Colonic mucosa (tissue), 4 donors: ENCODE measurements at regions not wholly inside any gene's neighbourhood (a gene's known extent, or its start where the extent isn't known, plus 50 kb on each side); places are given as distances from the start of the nearest gene placed in this dataset.

Experiments used
- DNase-seq: peaks from one replicate; pipeline ENCODE4 v3.0.0-alpha.2; 2020
- H3K27ac ChIP-seq: fragments of 200-600 bp; one replicate; pipeline ENCODE4 v1.8.0; 2021
- H3K27me3 ChIP-seq: fragments of 200-600 bp; one replicate; pipeline ENCODE4 v1.8.0; 2021
- H3K36me3 ChIP-seq: fragments of 200-600 bp; one replicate; pipeline ENCODE4 v1.8.0; 2021
- H3K4me1 ChIP-seq: fragments of 200-600 bp; one replicate; pipeline ENCODE4 v1.8.0; 2021; ENCODE audit warnings: mild to moderate bottlenecking
- H3K4me3 ChIP-seq: fragments of 200-600 bp; one replicate; pipeline ENCODE4 v1.8.0; 2021
- H3K9ac ChIP-seq, 2 donors: one replicate each; pipeline ENCODE4 v1.7.0; 2013; ENCODE audit warnings: control low read depth in 2 of 2, low read depth in 2 of 2, low read length in 2 of 2
- H3K9me3 ChIP-seq: fragments of 200-600 bp; one replicate; pipeline ENCODE4 v1.8.0; 2021
- CTCF ChIP-seq: fragments of 200-600 bp; IDR thresholded peaks from one replicate; pipeline ENCODE4 v1.8.0; 2022; ENCODE audit warnings: antibody characterized with exemption, mild to moderate bottlenecking
- intact Hi-C: fragments of 100-400 bp; cut with DNase I; formaldehyde crosslinking; loops from one replicate; pipeline ENCODE4 v1.14.1; 2022
- donor health status: healthy.
- donor health status: DM: no; HTN: no; CAD: no.
- donor health status: DM: no; HTN: no; CAD: no.

DNA sequence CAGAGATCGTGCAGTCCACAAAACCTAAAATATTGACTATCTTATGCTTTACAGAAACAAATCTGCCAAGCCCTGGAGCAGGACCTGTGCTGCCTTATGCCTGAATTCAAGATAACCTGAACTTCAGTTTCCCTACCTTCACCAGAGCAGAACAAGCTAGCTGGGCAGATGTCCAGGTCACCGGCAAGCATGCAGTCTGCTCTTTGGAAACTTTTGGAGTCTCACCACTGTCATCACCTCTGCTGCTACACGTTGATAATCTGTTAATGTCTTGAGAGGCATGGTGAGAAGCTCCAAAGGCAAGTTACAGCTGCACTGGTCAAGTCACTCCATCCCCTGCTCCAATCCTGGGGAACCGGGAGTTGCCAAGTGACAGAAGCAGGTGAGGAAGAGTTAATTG lies 354.2 kb downstream of the RBM43 start:
- Histone ChIP-seq H3K4me3 (no peak overlapping the region), H3K4me1 (no peaks in the 10 kb centered on the region), H3K27me3 (no peaks in the 10 kb centered on the region), H3K36me3 (no peaks in the 10 kb centered on the region), H3K27ac (no peak overlapping the region), H3K9ac (no peak overlapping the region), H3K9me3 (no peaks in the 10 kb centered on the region)
- intact Hi-C loops: no loop called here
- DNase-seq: no peak
- TF ChIP-seq CTCF: no peak

GRCh38 chr2:150903461-150903860 lies 358.2 kb downstream of the RBM43 start:
- no peak for TF ChIP-seq CTCF
- no peak overlapping the region for H3K27ac ChIP-seq
- no peak overlapping the region for H3K4me3 ChIP-seq
- no peaks in the 10 kb centered on the region for H3K27me3 ChIP-seq
- H3K36me3 ChIP-seq: no peaks in the 10 kb centered on the region
- intact Hi-C loops: no loop called here
- no peak for DNase-seq
- no peaks in the 10 kb centered on the region for H3K4me1 ChIP-seq
- H3K9ac ChIP-seq: no peak overlapping the region
- no peaks in the 10 kb centered on the region for H3K9me3 ChIP-seq

- intact Hi-C loops: no loop called here
- Histone ChIP-seq H3K9me3 (no peaks in the 10 kb centered on the region), H3K9ac (no peak overlapping the region), H3K4me3 (no peak overlapping the region), H3K27me3 (no peaks in the 10 kb centered on the region), H3K36me3 (no peaks in the 10 kb centered on the region), H3K4me1 (no peaks in the 10 kb centered on the region), H3K27ac (no peak overlapping the region)
- no peak for TF ChIP-seq CTCF
- DNase-seq: no peak
Measured at GRCh38 chr2:150903055-150903454, 358.6 kb downstream of the RBM43 start.

DNA sequence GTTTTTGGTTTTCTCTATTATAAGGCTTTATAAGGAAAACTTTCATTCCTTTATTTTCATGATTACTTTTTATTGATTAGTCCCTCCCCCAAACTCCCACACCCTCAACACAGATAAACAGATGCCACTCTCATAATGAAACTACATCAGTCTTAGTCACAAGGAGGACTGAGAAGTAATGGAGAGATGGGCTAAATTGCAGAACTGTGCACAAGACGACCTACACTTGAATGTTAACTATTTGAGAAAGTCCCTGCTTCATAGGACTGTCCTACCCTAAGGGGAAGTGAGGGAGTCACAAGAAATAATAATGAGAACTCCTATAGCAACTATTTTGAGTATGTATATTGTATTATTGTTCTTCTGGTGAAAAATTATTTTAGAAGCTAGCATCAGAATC lies 360.8 kb downstream of the RBM43 start:
- DNase-seq: no peak
- H3K4me1 ChIP-seq: no peaks in the 10 kb centered on the region
- no peaks in the 10 kb centered on the region for H3K9me3 ChIP-seq
- no peaks in the 10 kb centered on the region for H3K27me3 ChIP-seq
- H3K36me3 ChIP-seq: no peaks in the 10 kb centered on the region
- H3K9ac ChIP-seq: no peak overlapping the region
- H3K27ac ChIP-seq: no peak overlapping the region
- TF ChIP-seq CTCF: no peak
- intact Hi-C loops: no loop called here
- H3K4me3 ChIP-seq: no peak overlapping the region

GRCh38 chr2:150895968-150896367 lies 365.7 kb downstream of the RBM43 start:
- Histone ChIP-seq H3K9me3 (no peaks in the 10 kb centered on the region), H3K9ac (no peak overlapping the region), H3K27ac (no peak overlapping the region), H3K4me1 (no peaks in the 10 kb centered on the region), H3K4me3 (no peak overlapping the region), H3K36me3 (no peaks in the 10 kb centered on the region), H3K27me3 (no peaks in the 10 kb centered on the region)
- intact Hi-C loops: no loop called here
- no peak for TF ChIP-seq CTCF
- DNase-seq: no peak

- DNase-seq: no peak
- Histone ChIP-seq H3K27ac (no peak overlapping the region), H3K27me3 (no peaks in the 10 kb centered on the region), H3K4me1 (no peaks in the 10 kb centered on the region), H3K9ac (no peak overlapping the region), H3K36me3 (no peaks in the 10 kb centered on the region), H3K4me3 (no peak overlapping the region), H3K9me3 (no peaks in the 10 kb centered on the region)
- TF ChIP-seq CTCF: no peak
- intact Hi-C loops: no loop called here
Measured at GRCh38 chr2:150889141-150889540, 372.5 kb downstream of the RBM43 start.
